ENCODE measurements at regions not wholly inside any gene's neighbourhood (a gene's known extent, or its start where the extent isn't known, plus 50 kb on each side); places are given as distances from the start of the nearest gene placed in this dataset.

- Histone ChIP-seq H3K4me1 (ENCODE audit: control insufficient read depth, insufficient read depth, low read length) (no peaks in the 10 kb centered on the region), H3K36me3 (ENCODE audit: control insufficient read depth, insufficient read depth, low read length) (no peaks in the 10 kb centered on the region), H3K9me3 (ENCODE audit: control insufficient read depth, insufficient read depth, low read length) (no peaks in the 10 kb centered on the region), H3K27me3 (ENCODE audit: control insufficient read depth, insufficient read depth, low read length) (no peaks in the 10 kb centered on the region; the same call in 1 of the 2 replicates), H3K27ac (ENCODE audit: low read depth, low read length) (no peak overlapping the region), H3K4me3 (ENCODE audit: low read depth, low read length) (no peak overlapping the region), H3K9ac (ENCODE audit: low read depth, low read length) (no peak overlapping the region)
Measured at GRCh38 chr6:129759796-129760605, 50.0 kb upstream of the ARHGAP18 start.
